ENCODE measurements at regions not wholly inside any gene's neighbourhood (a gene's known extent, or its start where the extent isn't known, plus 50 kb on each side); places are given as distances from the start of the nearest gene placed in this dataset.
"Not testable (repeated sequence)": the region's sequence is repeated elsewhere in the genome, so short reads cannot be mapped to it uniquely, and the experiment has no call there.

- not testable (repeated sequence) for DNase-seq (ENCODE audit: low read depth, low spot score)
These were observed 80.2 kb upstream of the NEK6 start for GRCh38 chr9:124177522-124177921.

GRCh38 chr9:124179196-124180071 lies 78.3 kb upstream of the NEK6 start:
- no peak for DNase-seq (ENCODE audit: low read depth, low spot score)

GRCh38 chr9:124180557-124180956 lies 77.2 kb upstream of the NEK6 start:
- DNase-seq (ENCODE audit: low read depth, low spot score), result no peak

- no peak for DNase-seq (ENCODE audit: low read depth, low spot score)
These were observed 75.0 kb upstream of the NEK6 start for GRCh38 chr9:124182741-124183140.

GRCh38 chr9:124183772-124184171 lies 74.0 kb upstream of the NEK6 start:
- DNase-seq (ENCODE audit: low read depth, low spot score), result no peak

GRCh38 chr9:124185413-124185812 lies 72.3 kb upstream of the NEK6 start:
- no peak for DNase-seq (ENCODE audit: low read depth, low spot score)

GRCh38 chr9:124187311-124187710 lies 70.4 kb upstream of the NEK6 start:
- DNase-seq (ENCODE audit: low read depth, low spot score), result no peak

- DNase-seq (ENCODE audit: low read depth, low spot score), result no peak
These were observed 69.2 kb upstream of the NEK6 start for GRCh38 chr9:124188331-124189110.

- no peak for DNase-seq (ENCODE audit: low read depth, low spot score)
These were observed 67.0 kb upstream of the NEK6 start for GRCh38 chr9:124190761-124191160.

- no peak for DNase-seq (ENCODE audit: low read depth, low spot score)
These were observed 65.9 kb upstream of the NEK6 start for GRCh38 chr9:124191691-124192395.

- no peak for DNase-seq (ENCODE audit: low read depth, low spot score)
These were observed 61.0 kb upstream of the NEK6 start for GRCh38 chr9:124196814-124197176.

- no peak for DNase-seq (ENCODE audit: low read depth, low spot score)
These were observed 60.3 kb upstream of the NEK6 start for GRCh38 chr9:124197177-124198095.

- DNase-seq (ENCODE audit: low read depth, low spot score), result no peak
These were observed 59.4 kb upstream of the NEK6 start for GRCh38 chr9:124198331-124198730.

- no peak for DNase-seq (ENCODE audit: low read depth, low spot score)
These were observed 58.8 kb upstream of the NEK6 start for GRCh38 chr9:124198948-124199347.

- DNase-seq (ENCODE audit: low read depth, low spot score), result no peak
These were observed 58.3 kb upstream of the NEK6 start for GRCh38 chr9:124199474-124199873.

GRCh38 chr9:124202447-124202971 lies 55.2 kb upstream of the NEK6 start:
- DNase-seq (ENCODE audit: low read depth, low spot score), result peak; percentile 59

GRCh38 chr9:124205686-124206352 lies 51.9 kb upstream of the NEK6 start:
- DNase-seq (ENCODE audit: low read depth, low spot score), result no peak

- no peak for DNase-seq (ENCODE audit: low read depth, low spot score)
These were observed 51.4 kb upstream of the NEK6 start for GRCh38 chr9:124206391-124206790.
